ENCODE measurements at regions not wholly inside any gene's neighbourhood (a gene's known extent, or its start where the extent isn't known, plus 50 kb on each side); places are given as distances from the start of the nearest gene placed in this dataset.

DNA sequence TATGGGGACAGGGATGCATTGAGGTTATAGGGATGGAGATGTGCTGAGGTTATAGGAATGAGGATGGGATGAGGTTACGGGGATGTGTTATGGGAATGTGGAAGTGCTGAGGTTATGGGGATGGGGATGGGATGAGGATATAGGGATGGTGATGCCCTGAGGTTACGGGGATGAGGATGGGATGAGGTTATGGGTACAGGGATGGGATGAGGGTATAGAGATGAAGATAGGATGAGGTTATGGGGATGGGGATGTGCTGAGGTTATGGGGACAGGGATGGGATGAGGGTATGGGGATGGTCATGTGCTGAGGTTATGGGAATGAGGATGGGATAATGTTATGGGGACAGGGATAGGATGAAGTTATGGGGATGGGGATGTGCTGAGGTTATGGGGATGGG, 542.8 kb downstream of the CDH26 start:
- Mint-ChIP-seq H3K9me3 (no peaks in the 10 kb centered on the region), H3K27me3 (peaks cover 7% of the 10 kb centered on the region), H3K4me1 (ENCODE audit: low read depth) (no peaks in the 10 kb centered on the region), H3K36me3 (ENCODE audit: low read depth) (no peaks in the 10 kb centered on the region), H3K27ac (no peak overlapping the region), H3K4me3 (no peak overlapping the region)
- DNase-seq: no peak

DNA sequence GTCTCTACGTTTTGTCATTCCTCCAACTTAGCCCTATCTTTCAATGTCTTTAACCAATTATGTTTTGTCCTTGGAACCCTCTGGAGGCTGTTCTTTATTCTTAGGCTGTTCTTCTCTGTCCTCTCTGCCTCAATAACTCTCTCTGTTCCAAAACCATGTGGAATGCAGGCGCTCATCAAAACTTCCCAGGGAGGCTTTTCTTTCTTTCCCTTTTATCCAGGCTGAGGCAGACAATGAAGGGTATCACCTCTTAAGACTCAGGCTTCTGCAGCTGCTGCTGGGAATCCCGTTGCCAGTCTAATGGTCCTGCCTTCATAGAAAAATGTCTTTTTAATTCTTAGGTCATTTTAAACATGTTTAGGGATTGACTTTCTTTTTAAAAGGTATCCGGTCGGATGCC, 544.7 kb downstream of the CDH26 start:
- Mint-ChIP-seq H3K4me1 (ENCODE audit: low read depth) (no peaks in the 10 kb centered on the region), H3K4me3 (no peak overlapping the region), H3K27me3 (peaks cover 10% of the 10 kb centered on the region), H3K9me3 (no peaks in the 10 kb centered on the region), H3K36me3 (ENCODE audit: low read depth) (no peaks in the 10 kb centered on the region), H3K27ac (no peak overlapping the region)
- DNase-seq: no peak

DNA sequence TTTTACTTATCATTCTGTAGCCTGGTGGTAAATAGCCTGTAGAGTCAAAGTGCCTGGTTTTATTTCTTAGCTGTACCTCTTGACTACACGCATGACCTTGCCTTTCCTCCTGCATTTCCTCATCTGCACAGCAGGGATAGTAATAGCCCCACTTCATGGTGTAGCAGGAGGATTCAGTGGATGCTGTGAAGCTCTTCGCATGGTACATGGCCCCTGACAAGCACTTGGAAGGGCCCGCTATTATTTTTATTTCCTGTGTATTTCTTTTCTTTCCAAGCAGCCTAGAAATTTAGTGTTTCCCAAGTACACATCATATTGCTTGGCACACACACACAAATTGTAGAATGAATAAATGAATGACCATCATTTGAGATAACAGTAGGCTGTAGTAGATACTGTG, 547.2 kb downstream of the CDH26 start:
- Mint-ChIP-seq H3K4me3 (no peak overlapping the region), H3K4me1 (ENCODE audit: low read depth) (no peaks in the 10 kb centered on the region), H3K9me3 (no peaks in the 10 kb centered on the region), H3K36me3 (ENCODE audit: low read depth) (no peaks in the 10 kb centered on the region), H3K27ac (no peak overlapping the region), H3K27me3 (peaks cover 10% of the 10 kb centered on the region)
- DNase-seq: no peak

DNA sequence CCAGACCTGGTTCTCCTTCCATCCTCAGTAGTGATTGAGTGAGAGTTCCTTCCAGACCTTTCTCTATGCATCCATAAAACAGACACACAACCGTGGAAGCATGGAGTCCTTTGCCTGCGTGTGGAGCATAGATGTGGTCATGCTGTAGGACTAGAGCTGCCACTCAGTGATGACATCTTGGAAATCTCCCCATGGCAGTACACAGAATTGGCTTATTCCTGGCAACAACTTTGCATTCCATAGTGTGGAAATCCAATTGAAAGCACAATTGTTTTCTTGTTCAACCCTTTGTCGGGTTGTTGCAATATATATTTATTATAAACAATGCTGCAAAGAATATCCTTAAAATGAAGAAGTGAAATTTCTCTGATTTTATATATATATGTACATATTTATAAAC, 547.8 kb downstream of the CDH26 start:
- Mint-ChIP-seq H3K27ac (no peak overlapping the region), H3K9me3 (no peaks in the 10 kb centered on the region), H3K4me3 (no peak overlapping the region), H3K27me3 (peaks cover 10% of the 10 kb centered on the region), H3K4me1 (ENCODE audit: low read depth) (no peaks in the 10 kb centered on the region), H3K36me3 (ENCODE audit: low read depth) (no peaks in the 10 kb centered on the region)
- DNase-seq: no peak

DNA sequence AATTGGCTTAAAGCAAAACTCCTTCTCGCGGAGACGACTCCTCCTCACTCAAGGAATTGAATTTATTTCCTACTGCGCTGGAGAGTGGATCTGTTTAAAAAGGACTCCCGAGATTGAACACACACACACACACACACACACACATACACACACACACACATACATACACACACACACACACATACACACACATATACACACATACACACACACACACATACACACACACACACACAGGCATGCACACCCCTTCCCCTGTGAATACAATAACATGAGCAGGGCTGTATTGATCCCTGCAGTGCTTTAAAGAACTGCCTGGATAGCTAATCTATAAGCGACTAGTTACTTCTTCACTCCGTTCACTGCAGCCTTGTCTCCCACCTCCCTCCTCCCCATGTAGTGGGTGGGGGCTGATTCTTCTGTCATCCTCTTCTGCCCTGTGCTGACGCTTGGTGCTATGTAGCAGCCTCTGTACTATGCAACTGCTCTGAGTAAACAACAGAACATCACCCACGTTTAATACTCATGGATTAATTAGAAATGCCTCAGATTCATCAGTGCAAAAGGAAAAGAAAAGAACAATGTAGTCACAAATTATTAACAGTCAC, 549.0 kb downstream of the CDH26 start:
- Mint-ChIP-seq H3K27me3 (peaks cover 10% of the 10 kb centered on the region), H3K4me3 (no peak overlapping the region), H3K36me3 (ENCODE audit: low read depth) (no peaks in the 10 kb centered on the region), H3K9me3 (no peaks in the 10 kb centered on the region), H3K4me1 (ENCODE audit: low read depth) (no peaks in the 10 kb centered on the region), H3K27ac (no peak overlapping the region)
- no peak for DNase-seq

DNA sequence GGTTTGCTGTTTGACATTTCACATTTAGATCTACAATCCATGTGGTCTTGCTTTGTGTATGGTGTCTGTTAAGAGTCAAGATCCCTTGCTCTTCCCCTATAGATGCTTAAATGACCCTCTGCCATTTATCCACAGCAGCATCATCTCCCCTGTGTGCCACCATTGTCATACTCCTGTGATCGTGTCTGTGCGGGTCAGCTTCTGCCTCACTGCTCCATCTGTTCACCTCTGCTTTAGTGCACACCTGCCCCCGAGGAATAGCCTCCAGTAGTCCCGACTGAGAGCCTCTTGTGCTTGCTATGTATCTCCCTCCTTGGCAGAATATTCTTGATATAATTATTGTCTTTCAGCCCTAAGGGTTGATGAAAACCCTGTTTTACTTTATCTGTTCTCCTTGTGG, 551.2 kb downstream of the CDH26 start:
- H3K9me3 Mint-ChIP-seq: peaks cover 5% of the 10 kb centered on the region
- no peaks in the 10 kb centered on the region for H3K36me3 Mint-ChIP-seq (ENCODE audit: low read depth)
- no peak for DNase-seq
- peaks cover 4% of the 10 kb centered on the region for H3K27me3 Mint-ChIP-seq
- no peak overlapping the region for H3K27ac Mint-ChIP-seq
- H3K4me3 Mint-ChIP-seq: no peak overlapping the region
- no peaks in the 10 kb centered on the region for H3K4me1 Mint-ChIP-seq (ENCODE audit: low read depth)

DNA sequence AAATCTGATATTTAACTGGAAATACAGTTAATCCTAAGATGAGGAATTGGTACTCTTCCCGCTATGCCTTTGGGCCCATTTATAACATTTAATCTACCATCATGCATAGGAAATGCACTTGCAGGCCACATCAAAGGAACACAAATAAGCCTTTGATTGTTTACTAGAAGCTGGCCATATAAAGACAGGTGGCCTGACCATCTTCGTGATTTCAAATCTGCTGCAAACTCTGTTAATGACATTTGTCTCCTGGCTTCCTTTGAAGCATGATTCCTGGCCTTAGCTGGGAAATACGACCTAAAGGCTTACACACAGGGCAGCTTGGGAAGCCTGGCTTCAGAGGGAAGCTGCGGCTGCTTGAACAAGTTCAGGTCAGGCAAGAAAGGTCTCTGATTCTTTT, 552.1 kb downstream of the CDH26 start:
- peaks cover 3% of the 10 kb centered on the region for H3K27me3 Mint-ChIP-seq
- no peaks in the 10 kb centered on the region for H3K36me3 Mint-ChIP-seq (ENCODE audit: low read depth)
- H3K4me3 Mint-ChIP-seq: no peak overlapping the region
- no peaks in the 10 kb centered on the region for H3K4me1 Mint-ChIP-seq (ENCODE audit: low read depth)
- peaks cover 5% of the 10 kb centered on the region for H3K9me3 Mint-ChIP-seq
- no peak overlapping the region for H3K27ac Mint-ChIP-seq
- no peak for DNase-seq

DNA sequence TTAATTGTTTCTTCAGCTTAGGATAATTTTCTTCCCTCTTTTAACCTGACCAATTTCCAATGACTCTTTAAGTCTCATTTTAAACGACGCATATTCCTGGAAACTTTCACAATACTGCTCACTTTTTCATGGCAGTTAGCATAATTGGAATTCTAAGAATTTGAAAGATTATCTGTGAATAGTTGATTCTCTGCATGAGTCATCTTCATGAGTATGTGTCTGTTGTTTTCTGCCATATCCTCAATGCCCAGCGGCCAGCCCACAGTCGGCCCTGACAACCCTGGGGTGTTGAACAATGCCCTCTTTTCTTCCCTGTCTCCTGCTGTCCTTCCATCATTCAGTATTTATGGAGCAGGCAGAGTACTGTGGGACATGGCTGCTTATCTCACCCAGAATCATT, 554.2 kb downstream of the CDH26 start:
- no peaks in the 10 kb centered on the region for H3K36me3 Mint-ChIP-seq (ENCODE audit: low read depth)
- no peak for DNase-seq

DNA sequence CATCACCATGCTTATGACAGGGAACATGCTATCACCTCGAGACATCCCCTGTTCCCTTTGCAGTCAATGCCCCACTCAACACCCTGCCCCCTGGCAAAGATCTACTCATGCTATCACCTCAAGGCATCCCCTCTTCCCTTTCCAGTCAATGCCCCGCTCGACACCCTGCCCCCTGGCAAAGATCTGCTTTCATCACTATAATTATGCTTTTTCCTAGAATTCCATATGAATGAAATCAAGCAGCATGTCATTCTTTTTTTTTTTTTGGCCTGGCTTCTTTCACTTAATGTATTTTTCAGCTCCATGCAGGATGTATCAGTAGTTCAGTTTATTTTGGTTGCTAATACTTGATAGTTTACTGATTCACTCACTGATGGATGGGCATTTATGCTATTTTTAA, 554.9 kb downstream of the CDH26 start:
- H3K36me3 Mint-ChIP-seq (ENCODE audit: low read depth): no peaks in the 10 kb centered on the region
- DNase-seq: no peak
- no peak overlapping the region for H3K27ac Mint-ChIP-seq
- H3K27me3 Mint-ChIP-seq: peaks cover 6% of the 10 kb centered on the region
- peaks cover 5% of the 10 kb centered on the region for H3K9me3 Mint-ChIP-seq
- no peaks in the 10 kb centered on the region for H3K4me1 Mint-ChIP-seq (ENCODE audit: low read depth)
- H3K4me3 Mint-ChIP-seq: no peak overlapping the region

More for the DNA sequence above, 554.2 kb downstream of the CDH26 start:
- Mint-ChIP-seq H3K4me1 (ENCODE audit: low read depth) (no peaks in the 10 kb centered on the region), H3K27ac (no peak overlapping the region), H3K9me3 (peaks cover 5% of the 10 kb centered on the region), H3K27me3 (peaks cover 3% of the 10 kb centered on the region), H3K4me3 (no peak overlapping the region)

DNA sequence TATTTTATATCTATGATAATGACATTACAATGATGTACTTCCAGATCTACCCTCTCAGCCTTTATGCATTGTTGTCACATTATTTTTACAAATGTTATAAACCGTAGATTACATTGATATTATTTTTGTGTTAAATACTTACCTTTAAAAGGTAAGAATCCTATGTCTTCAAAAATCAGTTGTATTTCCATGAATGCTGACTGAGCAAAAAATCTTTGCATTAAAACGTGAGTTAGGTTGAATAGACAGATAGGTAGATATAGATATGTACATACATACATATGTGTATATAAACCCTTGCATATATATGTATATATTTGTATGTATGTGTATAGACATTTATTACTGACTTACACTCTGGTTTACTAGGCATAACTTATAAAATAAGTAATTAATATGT, 558.2 kb downstream of the CDH26 start:
- Mint-ChIP-seq H3K27me3 (peaks cover 13% of the 10 kb centered on the region), H3K36me3 (ENCODE audit: low read depth) (no peaks in the 10 kb centered on the region), H3K27ac (no peak overlapping the region), H3K9me3 (peaks cover 5% of the 10 kb centered on the region), H3K4me3 (no peak overlapping the region), H3K4me1 (ENCODE audit: low read depth) (no peaks in the 10 kb centered on the region)
- DNase-seq: no peak

DNA sequence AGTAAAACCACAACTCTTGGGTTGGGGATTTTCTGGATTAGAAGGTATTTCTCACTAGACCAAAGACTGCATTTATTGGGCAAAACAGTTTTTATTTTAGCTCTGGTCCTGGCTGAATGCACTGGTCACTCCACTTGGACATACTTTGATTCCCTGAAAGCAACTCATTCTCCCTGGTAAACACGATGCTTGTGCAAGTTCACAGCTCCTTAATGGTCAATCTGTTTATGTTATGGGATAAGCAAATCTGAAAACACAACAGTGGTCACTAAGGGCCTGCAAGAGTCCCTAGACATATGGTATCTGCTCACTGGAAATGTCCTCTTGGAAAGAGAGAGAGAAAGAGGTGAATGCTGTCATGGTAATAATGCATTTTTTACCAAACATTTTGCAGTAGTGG, 559.8 kb downstream of the CDH26 start:
- H3K27me3 Mint-ChIP-seq: peaks cover 13% of the 10 kb centered on the region
- H3K4me1 Mint-ChIP-seq (ENCODE audit: low read depth): no peaks in the 10 kb centered on the region
- H3K36me3 Mint-ChIP-seq (ENCODE audit: low read depth): no peaks in the 10 kb centered on the region
- H3K27ac Mint-ChIP-seq: no peak overlapping the region
- H3K4me3 Mint-ChIP-seq: no peak overlapping the region
- peaks cover 3% of the 10 kb centered on the region for H3K9me3 Mint-ChIP-seq
- DNase-seq: no peak

DNA sequence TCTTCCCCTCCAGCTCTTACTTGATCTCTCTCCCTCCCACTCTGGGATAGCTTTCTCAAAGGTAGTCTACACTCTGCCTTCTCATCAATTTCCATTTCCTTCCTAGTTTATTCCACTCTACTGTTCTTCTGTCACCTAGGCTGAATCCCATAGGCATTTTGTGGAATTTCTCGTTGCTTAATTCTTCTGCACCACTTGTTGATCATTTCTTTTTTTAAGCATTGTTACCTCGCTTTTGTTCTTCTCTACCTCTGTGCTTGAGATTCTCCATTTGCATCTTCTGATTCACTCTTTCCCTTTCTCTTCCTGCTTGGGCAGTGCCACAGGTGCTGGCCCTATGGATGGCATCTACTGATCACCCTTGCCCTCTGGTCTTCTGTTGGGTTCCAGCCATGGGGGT, 567.2 kb downstream of the CDH26 start:
- no peaks in the 10 kb centered on the region for H3K4me1 Mint-ChIP-seq (ENCODE audit: low read depth)
- no peak for DNase-seq

DNA sequence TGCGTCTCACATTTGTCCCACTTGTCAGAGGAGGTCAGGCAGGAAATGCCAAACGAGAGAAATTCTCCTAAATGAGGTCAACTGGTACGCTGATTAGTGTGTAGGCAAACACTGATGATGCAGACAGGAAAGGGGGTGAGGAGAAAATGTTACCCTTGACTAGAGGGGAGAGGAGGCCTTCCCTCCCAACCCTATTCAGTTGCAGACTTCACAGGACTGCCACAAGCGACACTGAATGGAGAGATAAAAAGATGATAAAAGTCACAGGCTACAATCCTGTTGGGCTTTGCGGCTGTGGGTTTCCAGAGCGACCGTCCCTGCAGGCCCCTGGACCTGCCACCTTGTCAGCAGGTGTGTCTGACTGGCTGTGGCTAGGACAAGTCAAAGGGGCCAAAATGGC, 569.4 kb downstream of the CDH26 start:
- H3K4me3 Mint-ChIP-seq: no peak overlapping the region
- DNase-seq: no peak
- no peaks in the 10 kb centered on the region for H3K4me1 Mint-ChIP-seq (ENCODE audit: low read depth)
- no peaks in the 10 kb centered on the region for H3K36me3 Mint-ChIP-seq (ENCODE audit: low read depth)
- H3K9me3 Mint-ChIP-seq: no peaks in the 10 kb centered on the region
- no peaks in the 10 kb centered on the region for H3K27me3 Mint-ChIP-seq
- H3K27ac Mint-ChIP-seq: no peak overlapping the region

More for the DNA sequence above, 567.2 kb downstream of the CDH26 start:
- Mint-ChIP-seq H3K4me3 (no peak overlapping the region), H3K27me3 (no peaks in the 10 kb centered on the region), H3K36me3 (ENCODE audit: low read depth) (no peaks in the 10 kb centered on the region), H3K9me3 (no peaks in the 10 kb centered on the region), H3K27ac (no peak overlapping the region)

DNA sequence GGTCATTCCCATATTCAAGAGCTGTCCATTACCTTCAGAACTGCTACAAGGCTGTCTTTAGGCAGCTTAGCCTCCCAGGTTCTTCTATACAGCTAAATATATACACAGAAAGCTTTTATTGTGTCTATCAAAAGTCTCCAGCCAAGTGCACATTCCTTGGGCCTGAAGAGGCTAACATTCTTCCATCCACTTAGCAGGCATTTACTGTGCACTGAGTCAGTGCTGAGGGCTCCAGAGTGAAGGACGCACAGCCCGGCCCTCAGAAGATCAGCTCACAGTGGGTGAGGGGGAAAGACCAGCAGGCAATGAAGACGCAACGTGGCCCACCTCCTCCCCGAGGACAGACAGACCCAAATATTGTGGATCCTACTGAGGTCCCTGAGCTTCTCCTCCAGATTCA, 569.9 kb downstream of the CDH26 start:
- Mint-ChIP-seq H3K4me3 (no peak overlapping the region), H3K36me3 (ENCODE audit: low read depth) (no peaks in the 10 kb centered on the region), H3K27me3 (no peaks in the 10 kb centered on the region), H3K4me1 (ENCODE audit: low read depth) (no peaks in the 10 kb centered on the region), H3K27ac (no peak overlapping the region), H3K9me3 (no peaks in the 10 kb centered on the region)
- DNase-seq: no peak

DNA sequence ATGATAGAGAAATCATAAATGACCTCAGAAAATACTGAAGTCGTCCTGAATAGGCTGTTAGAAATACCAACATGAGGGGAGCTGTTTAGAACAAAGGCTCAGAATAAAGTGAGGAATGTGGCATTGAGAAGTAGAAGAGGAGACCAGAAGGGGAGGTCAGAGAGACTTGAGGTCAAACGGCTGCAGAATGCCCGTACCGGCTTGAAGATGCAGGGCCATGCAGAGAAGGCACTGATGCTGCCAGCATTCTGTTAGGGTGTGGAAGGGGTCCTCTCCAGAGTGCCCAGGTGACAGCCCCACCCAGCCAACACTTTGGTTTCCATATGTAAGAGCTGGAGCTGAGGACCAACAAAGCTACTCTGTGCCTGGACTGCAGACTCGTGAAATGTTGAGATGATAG, 570.9 kb downstream of the CDH26 start:
- no peaks in the 10 kb centered on the region for H3K4me1 Mint-ChIP-seq (ENCODE audit: low read depth)
- DNase-seq: no peak
- H3K36me3 Mint-ChIP-seq (ENCODE audit: low read depth): no peaks in the 10 kb centered on the region
- H3K9me3 Mint-ChIP-seq: no peaks in the 10 kb centered on the region
- no peak overlapping the region for H3K27ac Mint-ChIP-seq
- H3K27me3 Mint-ChIP-seq: no peaks in the 10 kb centered on the region
- H3K4me3 Mint-ChIP-seq: no peak overlapping the region

DNA sequence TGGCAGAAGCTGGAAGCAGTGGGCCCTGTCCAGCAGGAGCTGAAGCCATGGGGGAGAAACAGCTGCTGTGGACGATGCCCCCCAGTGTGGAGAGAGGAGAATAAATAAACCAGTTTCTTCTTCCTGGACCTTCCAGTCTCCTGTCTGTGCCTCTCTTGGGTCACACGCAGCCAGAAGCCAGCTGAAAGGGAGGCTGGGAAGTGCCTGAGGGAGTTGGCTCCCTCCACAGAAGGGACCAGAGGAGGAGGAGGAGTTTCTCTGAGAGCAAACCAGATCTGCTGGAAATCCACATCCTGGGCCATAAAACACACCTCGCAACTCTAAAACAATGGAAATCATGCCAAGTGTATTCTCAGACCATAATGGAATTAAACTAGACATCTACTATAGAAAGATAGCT, 577.0 kb downstream of the CDH26 start:
- Mint-ChIP-seq H3K9me3 (no peaks in the 10 kb centered on the region), H3K4me3 (no peak overlapping the region), H3K36me3 (ENCODE audit: low read depth) (no peaks in the 10 kb centered on the region), H3K27ac (no peak overlapping the region), H3K4me1 (ENCODE audit: low read depth) (no peaks in the 10 kb centered on the region), H3K27me3 (peaks cover 15% of the 10 kb centered on the region)
- DNase-seq: no peak
